D721Med (cell line): ENCODE measurements at regions not wholly inside any gene's neighbourhood (a gene's known extent, or its start where the extent isn't known, plus 50 kb on each side); places are given as distances from the start of the nearest gene placed in this dataset.

Experiments used
- DNase-seq: peaks from one replicate; pipeline ENCODE4 v3.0.0; 2011; ENCODE audit warnings: low spot score; ENCODE audit not compliant: insufficient read length
- FAIRE-seq: peaks from 2 replicates; lab custom pipeline; 2011; peaks lifted over from hg19 to GRCh38; lab: Jason Lieb, UNC
- TF ChIP-seq, protein P1 (sequence below): IDR thresholded peaks from 2 replicates; pipeline ENCODE4 v1.5.1; 2012; ENCODE audit warnings: mild to moderate bottlenecking, control low read depth; ENCODE audit not compliant: insufficient read depth; ENCODE audit errors: missing control alignments

DNA sequence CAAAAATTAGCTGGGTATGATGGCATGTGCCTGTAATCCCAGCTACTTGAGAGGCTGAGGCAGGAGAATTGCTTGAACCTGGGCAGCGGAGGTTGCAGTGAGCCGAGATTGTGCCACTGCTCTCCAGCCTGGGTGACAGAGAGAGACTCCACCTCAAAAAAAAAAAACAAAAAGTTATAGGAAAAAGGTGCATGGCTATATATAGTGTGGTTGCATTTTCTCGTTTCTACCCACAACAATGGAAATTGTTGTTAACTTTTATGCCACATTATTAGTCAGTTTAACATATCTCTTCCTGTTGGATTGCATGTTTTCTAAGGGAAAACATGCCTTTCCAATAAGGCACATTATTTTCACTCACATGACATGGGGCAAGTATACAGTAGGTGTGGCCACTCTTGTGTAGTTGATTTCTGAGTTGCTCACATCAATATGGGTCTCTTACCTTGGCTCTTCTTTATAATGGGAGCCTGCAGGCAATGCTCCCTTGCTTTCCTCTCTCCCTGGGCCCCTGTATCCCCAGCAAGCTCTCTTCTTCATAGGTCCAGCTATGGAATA is 610.0 kb downstream of the RNF144A start:
- FAIRE-seq, result no peak
- TF ChIP-seq, protein P1, sequence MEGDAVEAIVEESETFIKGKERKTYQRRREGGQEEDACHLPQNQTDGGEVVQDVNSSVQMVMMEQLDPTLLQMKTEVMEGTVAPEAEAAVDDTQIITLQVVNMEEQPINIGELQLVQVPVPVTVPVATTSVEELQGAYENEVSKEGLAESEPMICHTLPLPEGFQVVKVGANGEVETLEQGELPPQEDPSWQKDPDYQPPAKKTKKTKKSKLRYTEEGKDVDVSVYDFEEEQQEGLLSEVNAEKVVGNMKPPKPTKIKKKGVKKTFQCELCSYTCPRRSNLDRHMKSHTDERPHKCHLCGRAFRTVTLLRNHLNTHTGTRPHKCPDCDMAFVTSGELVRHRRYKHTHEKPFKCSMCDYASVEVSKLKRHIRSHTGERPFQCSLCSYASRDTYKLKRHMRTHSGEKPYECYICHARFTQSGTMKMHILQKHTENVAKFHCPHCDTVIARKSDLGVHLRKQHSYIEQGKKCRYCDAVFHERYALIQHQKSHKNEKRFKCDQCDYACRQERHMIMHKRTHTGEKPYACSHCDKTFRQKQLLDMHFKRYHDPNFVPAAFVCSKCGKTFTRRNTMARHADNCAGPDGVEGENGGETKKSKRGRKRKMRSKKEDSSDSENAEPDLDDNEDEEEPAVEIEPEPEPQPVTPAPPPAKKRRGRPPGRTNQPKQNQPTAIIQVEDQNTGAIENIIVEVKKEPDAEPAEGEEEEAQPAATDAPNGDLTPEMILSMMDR, result no peak
- DNase-seq, result no peak

DNA sequence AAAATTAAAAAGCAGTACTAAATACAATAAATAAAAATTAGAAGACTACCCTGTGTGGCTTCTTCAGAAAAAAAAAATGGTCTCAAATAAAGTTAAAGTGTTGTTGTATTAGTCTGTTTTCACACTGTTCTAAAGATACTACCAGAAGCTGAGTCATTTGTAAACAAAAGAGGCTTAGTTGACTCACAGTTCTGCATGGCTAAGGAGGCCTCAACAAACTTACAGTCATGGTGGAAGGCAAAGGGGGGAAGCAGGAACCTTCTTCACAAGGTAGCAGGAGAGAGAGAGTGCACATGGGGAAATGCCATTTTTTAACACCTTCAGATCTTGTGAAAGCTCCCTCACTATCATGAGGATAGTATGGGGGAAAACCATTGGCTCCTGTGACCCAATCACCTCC is 612.8 kb downstream of the RNF144A start:
- no peak for DNase-seq
- FAIRE-seq, result no peak
- TF ChIP-seq, protein P1, result no peak

DNA sequence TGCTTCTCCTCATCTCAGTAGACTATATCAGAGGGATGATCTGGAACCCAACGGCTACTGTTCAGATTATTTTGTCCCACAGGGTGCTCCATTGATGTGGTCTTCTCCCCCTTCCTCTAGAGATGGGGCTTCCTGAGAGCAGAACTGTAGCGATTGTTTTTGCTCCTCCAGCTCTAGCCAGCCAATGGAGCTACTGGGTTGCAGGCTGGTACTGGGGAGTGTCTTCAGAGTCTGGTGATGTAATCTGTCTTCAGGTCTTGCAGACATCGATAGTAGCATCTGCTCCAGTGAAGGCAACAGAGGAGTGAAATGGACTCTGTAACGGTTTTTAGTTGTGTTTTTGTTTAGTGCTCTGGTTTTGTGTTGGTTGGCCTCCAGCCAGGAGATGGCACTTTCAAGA is 621.9 kb downstream of the RNF144A start:
- DNase-seq (no peak), FAIRE-seq (no peak)
- TF ChIP-seq, protein P1, result no peak

DNA sequence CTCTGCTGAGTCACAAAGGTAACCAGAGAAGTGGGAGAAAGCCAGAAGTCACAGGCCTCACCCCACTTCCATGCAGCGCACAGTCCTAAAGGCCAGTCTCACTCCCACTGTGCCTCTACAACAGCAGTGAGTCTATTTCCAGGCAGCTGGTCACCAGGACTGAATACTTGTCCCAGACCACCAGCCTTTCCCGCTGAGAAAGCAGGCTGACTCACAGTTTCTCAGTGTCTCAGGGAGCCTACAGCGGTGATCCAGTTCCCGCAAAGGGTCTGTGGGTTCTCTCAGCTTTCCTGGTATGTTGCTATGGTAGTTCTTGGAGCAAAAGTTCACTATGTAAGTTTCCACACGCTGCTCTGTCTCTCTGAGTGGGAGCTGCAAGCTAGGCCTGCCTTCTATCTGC is 622.5 kb downstream of the RNF144A start:
- no peak for FAIRE-seq
- TF ChIP-seq, protein P1, result no peak
- DNase-seq, result no peak

DNA sequence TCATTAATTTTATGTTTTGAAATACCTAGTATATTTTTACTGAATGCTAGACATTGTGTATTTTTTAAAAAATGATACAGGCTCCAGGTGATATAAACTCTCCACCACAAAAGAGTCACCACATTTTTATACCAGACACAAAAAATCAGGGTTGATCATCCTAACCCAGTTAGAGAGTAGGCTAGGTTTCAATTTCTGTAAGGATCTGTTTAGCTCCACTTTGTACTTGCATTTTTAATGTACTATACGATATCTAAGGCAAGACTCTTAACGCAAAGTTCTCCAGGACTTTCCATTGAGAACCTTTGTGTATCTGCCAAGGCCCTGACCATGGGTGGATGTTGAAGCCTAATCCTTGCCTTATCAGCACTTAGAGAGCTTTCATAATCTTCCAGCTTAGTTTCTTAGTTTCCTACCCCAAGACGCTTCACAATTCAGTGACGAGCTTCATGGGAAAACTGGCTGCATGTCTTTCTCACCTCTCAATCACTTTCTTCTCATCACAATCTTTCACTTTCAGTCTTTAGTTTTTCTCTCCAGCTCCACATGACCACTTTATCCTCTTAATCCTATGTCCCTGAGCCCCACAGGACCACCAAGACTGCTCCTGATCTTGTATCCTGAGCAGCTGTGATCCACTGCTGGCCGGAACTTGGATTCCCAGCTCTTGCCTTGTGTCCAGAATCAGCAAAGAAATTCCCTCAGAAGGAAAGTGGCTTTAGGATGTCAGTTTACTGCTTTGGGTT is 635.8 kb downstream of the RNF144A start:
- DNase-seq (no peak), FAIRE-seq (no peak)
- TF ChIP-seq, protein P1, result no peak

DNA sequence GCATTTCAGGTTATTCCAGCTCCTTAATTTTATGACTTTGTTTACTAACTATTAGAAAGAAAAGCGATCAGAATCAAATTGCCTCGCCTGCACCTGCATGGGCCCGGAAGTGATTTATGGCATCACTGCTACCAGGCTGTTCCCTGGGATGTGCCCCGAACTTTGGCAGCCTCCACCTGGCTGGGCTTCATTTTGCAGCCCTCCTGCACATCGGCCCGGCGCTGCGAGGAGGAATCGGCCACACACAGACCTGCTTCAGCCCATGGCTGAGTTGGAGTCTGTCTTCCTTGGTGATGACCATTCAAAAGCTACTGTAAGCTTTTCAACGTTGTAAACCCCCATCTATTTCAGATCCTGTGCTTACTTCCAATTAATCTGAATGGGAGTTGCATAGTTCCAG is 638.0 kb downstream of the RNF144A start:
- TF ChIP-seq, protein P1, result no peak
- DNase-seq (no peak), FAIRE-seq (no peak)

DNA sequence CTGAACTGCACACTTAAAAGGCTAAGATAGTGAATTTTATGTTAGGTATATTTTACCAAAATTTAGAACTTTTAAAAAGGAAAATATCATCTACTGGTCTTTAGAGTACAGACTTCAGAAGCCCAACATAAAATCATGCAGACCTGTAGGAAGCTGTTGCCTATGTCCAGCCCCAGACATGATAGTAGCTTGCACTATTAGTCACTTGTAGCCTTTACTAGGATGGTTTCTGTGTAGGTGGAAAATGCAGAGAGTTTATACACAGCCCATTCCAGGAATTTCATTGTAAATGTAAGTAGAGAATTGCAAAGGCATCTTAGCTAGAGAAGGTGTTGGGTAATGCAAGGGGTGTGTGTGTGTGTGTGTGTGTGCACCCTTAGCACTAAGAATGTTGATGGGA is 640.2 kb downstream of the RNF144A start:
- DNase-seq (no peak), FAIRE-seq (no peak)
- TF ChIP-seq, protein P1, result no peak
